HCT116 (cell line): ENCODE measurements at regions not wholly inside any gene's neighbourhood (a gene's known extent, or its start where the extent isn't known, plus 50 kb on each side); places are given as distances from the start of the nearest gene placed in this dataset.

Experiments used
- ATF3 ChIP-seq: IDR thresholded peaks from 2 replicates; pipeline ENCODE4 v1.6.1; 2012
- CEBPB ChIP-seq: IDR thresholded peaks from 2 replicates; pipeline ENCODE4 v1.6.1; 2012; ENCODE audit warnings: low read depth
- CTCF ChIP-seq, 3 experiments: fragments of 200-600 bp in 1 of 3; sonication (generic) in 1 of 3; IDR thresholded peaks in 2 of 3; conservative IDR thresholded peaks in 1 of 3; 2 replicates each; pipeline ENCODE4 v1.5.1; 2012 to 2017; ENCODE audit warnings: low read depth in 2 of 3, low read length in 2 of 3, antibody characterized with exemption in 1 of 3, borderline replicate concordance in 1 of 3, control low read depth in 1 of 3, mild to moderate bottlenecking in 1 of 3, mixed read lengths in 1 of 3, mixed run types in 1 of 3, moderate library complexity in 1 of 3; ENCODE audit not compliant: insufficient read depth in 1 of 3
- EZH2 ChIP-seq: fragments of 200-600 bp; sonication (generic); IDR thresholded peaks from 2 replicates; pipeline ENCODE4 v1.6.1; 2017; ENCODE audit warnings: antibody characterized with exemption, mixed run types
- JUND ChIP-seq: IDR thresholded peaks from 2 replicates; pipeline ENCODE4 v1.6.1; 2012
- POLR2A ChIP-seq: IDR thresholded peaks from 2 replicates; pipeline ENCODE4 v1.7.0; 2011; ENCODE audit warnings: borderline replicate concordance; ENCODE audit not compliant: insufficient read depth, insufficient read length; ENCODE audit errors: extremely low read depth
- POLR2AphosphoS5 ChIP-seq: IDR thresholded peaks from 2 replicates; pipeline ENCODE4 v1.6.1; 2011; ENCODE audit warnings: mild to moderate bottlenecking, low read depth, low read length, moderate library complexity
- SP1 ChIP-seq: IDR thresholded peaks from 2 replicates; pipeline ENCODE4 v1.6.1; 2012; ENCODE audit warnings: low read depth
- YY1 ChIP-seq: IDR thresholded peaks from 2 replicates; pipeline ENCODE4 v1.6.1; 2011; ENCODE audit warnings: low read length, low read depth, moderate library complexity, mild to moderate bottlenecking; ENCODE audit not compliant: insufficient replicate concordance; ENCODE audit errors: extremely low read depth
- ZNF274 ChIP-seq: fragments of 200-500 bp; sonication (Bioruptor generic); IDR thresholded peaks from 2 replicates; pipeline ENCODE4 v1.6.1; 2014; ENCODE audit warnings: mild to moderate bottlenecking, low read depth, low read length, inconsistent platforms
- TF ChIP-seq, protein P1 (sequence below): IDR thresholded peaks from 2 replicates; pipeline ENCODE4 v1.6.1; 2012; ENCODE audit warnings: low read depth

DNA sequence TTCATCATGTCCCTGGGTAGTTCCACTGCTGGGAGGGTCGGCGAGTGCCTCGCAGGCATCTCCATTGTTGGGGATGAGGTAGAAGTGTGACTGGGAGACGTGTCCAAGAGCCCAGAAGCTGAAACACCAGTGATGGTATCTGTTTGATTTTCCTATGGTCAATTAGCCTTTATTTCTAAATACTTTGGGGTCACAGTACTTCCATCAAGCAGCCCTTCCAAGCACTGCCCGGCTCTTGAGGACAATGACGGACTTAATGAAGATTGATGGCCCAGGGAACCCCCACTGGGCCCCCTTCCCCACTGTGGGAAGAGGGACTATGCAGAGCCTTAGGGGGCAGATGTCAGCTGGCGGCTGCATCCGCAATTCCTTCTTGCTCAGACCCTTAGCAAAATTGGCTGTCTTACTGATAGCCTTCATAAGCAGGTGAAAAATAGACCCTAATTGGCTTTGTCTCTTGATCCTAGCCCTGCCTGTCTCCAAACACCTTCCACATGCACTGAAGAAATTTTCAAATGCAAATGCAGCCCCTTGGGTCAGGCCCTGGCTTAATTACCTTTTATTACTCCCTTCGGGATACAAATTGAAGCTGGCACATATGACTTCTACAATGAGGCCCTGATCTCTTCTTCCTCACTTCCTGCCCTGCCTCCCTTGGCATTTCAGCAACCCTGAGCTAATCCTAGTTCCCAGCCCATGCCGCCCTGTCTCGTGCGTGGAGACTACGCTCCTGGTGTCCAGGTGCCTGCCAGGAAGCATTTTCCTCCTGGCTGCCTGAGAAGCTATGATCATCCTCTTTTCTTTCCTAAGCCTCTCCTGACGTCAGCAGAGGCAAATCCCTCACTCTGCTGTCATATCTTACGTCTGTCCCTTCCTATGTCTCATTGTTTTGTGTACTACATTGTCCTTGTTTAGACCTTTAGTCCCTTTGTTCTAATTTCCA is 124.5 kb upstream of the GDF10 start:
- no peak for TF ChIP-seq JUND
- TF ChIP-seq POLR2AphosphoS5: no peak
- TF ChIP-seq CTCF (IDR thresholded peaks at IDR 0.05 in 2 of 3, conservative IDR thresholded peaks at IDR 0.05 in 1 of 3; ENCODE audit: borderline replicate concordance in 1 of 3, insufficient read depth in 1 of 3, low read depth in 2 of 3, low read length in 2 of 3): no peak
- TF ChIP-seq, protein P1, sequence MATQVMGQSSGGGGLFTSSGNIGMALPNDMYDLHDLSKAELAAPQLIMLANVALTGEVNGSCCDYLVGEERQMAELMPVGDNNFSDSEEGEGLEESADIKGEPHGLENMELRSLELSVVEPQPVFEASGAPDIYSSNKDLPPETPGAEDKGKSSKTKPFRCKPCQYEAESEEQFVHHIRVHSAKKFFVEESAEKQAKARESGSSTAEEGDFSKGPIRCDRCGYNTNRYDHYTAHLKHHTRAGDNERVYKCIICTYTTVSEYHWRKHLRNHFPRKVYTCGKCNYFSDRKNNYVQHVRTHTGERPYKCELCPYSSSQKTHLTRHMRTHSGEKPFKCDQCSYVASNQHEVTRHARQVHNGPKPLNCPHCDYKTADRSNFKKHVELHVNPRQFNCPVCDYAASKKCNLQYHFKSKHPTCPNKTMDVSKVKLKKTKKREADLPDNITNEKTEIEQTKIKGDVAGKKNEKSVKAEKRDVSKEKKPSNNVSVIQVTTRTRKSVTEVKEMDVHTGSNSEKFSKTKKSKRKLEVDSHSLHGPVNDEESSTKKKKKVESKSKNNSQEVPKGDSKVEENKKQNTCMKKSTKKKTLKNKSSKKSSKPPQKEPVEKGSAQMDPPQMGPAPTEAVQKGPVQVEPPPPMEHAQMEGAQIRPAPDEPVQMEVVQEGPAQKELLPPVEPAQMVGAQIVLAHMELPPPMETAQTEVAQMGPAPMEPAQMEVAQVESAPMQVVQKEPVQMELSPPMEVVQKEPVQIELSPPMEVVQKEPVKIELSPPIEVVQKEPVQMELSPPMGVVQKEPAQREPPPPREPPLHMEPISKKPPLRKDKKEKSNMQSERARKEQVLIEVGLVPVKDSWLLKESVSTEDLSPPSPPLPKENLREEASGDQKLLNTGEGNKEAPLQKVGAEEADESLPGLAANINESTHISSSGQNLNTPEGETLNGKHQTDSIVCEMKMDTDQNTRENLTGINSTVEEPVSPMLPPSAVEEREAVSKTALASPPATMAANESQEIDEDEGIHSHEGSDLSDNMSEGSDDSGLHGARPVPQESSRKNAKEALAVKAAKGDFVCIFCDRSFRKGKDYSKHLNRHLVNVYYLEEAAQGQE: no peak
- TF ChIP-seq EZH2: no peak
- no peak for TF ChIP-seq POLR2A
- no peak for TF ChIP-seq YY1
- no peak for TF ChIP-seq ATF3
- no peak for TF ChIP-seq ZNF274
- TF ChIP-seq CEBPB: no peak
- TF ChIP-seq SP1: no peak
